Activated B cell treated with CpG ODN at 0.5 μM for 24 hours (primary cell): ENCODE measurements at regions not wholly inside any gene's neighbourhood (a gene's known extent, or its start where the extent isn't known, plus 50 kb on each side); places are given as distances from the start of the nearest gene placed in this dataset.

ENCODE experiments used
- ATAC-seq: fragments of 200-7000 bp; cut with Tn5 transposase; one replicate; pipeline ENCODE4 v1.10.0; 2021; ENCODE audit warnings: low read depth, mild to moderate bottlenecking, moderate library complexity
- CTCF ChIA-PET: fragments of 350-600 bp; sonication (Branson Sonifier 250); formaldehyde crosslinking; loops from one replicate; lab custom pipeline; 2021; ENCODE audit warnings: antibody characterized with exemption; lab: Charles Lee
- POLR2A ChIA-PET: fragments of 350-600 bp; sonication (Branson Sonifier 250); formaldehyde crosslinking; loops from one replicate; lab custom pipeline; 2021; ENCODE audit warnings: antibody characterized with exemption; lab: Charles Lee
- DNase-seq: peaks from one replicate; pipeline ENCODE4 v3.0.0; 2022
- H3K27ac Mint-ChIP-seq: one replicate; pipeline ENCODE4 v1.8.0; 2020; ENCODE audit warnings: mixed read lengths
- H3K27me3 Mint-ChIP-seq: one replicate; pipeline ENCODE4 v1.8.0; 2021; ENCODE audit warnings: mixed read lengths
- H3K36me3 Mint-ChIP-seq: one replicate; pipeline ENCODE4 v1.8.0; 2021; ENCODE audit warnings: low read depth, mixed read lengths
- H3K4me1 Mint-ChIP-seq: one replicate; pipeline ENCODE4 v1.8.0; 2021; ENCODE audit warnings: mixed read lengths
- H3K4me3 Mint-ChIP-seq: one replicate; pipeline ENCODE4 v1.8.0; 2020; ENCODE audit warnings: mild to moderate bottlenecking, mixed read lengths
- H3K9me3 Mint-ChIP-seq: one replicate; pipeline ENCODE4 v1.8.0; 2020; ENCODE audit warnings: mixed read lengths
- intact Hi-C: fragments of 100-400 bp; cut with micrococcal nuclease; formaldehyde crosslinking; loops from one replicate; pipeline ENCODE4 v1.15.1; 2024
- TF ChIP-seq, protein P1 (sequence below): fragments of 200-600 bp; IDR thresholded peaks from one replicate; pipeline ENCODE4 v1.8.0; 2022; ENCODE audit warnings: antibody characterized with exemption, mild to moderate bottlenecking

DNA sequence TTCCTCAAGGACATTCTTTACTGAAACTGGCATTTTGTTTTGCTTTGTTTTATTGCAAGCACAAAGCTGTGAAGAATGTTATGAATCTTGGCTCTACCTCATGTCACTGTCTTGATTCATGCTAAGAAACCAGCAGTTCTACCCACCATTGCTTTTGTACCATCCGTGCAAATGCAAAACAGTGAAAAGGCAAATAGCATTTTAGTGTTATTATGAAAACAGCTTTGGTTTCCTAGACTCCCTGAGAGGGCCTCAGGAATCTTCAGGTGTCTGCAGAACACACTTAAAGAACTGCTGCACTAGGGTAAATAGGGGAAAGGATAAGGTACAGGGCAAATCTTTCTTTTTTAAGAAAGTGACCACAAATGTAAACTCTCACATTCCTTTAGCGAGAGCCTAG is 318.9 kb downstream of the AHR start:
- Mint-ChIP-seq H3K36me3 (no peaks in the 10 kb centered on the region), H3K9me3 (peaks cover 2% of the 10 kb centered on the region), H3K27ac (no peak overlapping the region), H3K4me1 (no peaks in the 10 kb centered on the region), H3K27me3 (no peaks in the 10 kb centered on the region), H3K4me3 (no peak overlapping the region)
- intact Hi-C loops: no loop called here
- TF ChIP-seq, protein P1, sequence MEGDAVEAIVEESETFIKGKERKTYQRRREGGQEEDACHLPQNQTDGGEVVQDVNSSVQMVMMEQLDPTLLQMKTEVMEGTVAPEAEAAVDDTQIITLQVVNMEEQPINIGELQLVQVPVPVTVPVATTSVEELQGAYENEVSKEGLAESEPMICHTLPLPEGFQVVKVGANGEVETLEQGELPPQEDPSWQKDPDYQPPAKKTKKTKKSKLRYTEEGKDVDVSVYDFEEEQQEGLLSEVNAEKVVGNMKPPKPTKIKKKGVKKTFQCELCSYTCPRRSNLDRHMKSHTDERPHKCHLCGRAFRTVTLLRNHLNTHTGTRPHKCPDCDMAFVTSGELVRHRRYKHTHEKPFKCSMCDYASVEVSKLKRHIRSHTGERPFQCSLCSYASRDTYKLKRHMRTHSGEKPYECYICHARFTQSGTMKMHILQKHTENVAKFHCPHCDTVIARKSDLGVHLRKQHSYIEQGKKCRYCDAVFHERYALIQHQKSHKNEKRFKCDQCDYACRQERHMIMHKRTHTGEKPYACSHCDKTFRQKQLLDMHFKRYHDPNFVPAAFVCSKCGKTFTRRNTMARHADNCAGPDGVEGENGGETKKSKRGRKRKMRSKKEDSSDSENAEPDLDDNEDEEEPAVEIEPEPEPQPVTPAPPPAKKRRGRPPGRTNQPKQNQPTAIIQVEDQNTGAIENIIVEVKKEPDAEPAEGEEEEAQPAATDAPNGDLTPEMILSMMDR: no peak
- CTCF ChIA-PET: no interaction called here
- no peak for ATAC-seq
- no peak for DNase-seq
- POLR2A ChIA-PET: no interaction called here

DNA sequence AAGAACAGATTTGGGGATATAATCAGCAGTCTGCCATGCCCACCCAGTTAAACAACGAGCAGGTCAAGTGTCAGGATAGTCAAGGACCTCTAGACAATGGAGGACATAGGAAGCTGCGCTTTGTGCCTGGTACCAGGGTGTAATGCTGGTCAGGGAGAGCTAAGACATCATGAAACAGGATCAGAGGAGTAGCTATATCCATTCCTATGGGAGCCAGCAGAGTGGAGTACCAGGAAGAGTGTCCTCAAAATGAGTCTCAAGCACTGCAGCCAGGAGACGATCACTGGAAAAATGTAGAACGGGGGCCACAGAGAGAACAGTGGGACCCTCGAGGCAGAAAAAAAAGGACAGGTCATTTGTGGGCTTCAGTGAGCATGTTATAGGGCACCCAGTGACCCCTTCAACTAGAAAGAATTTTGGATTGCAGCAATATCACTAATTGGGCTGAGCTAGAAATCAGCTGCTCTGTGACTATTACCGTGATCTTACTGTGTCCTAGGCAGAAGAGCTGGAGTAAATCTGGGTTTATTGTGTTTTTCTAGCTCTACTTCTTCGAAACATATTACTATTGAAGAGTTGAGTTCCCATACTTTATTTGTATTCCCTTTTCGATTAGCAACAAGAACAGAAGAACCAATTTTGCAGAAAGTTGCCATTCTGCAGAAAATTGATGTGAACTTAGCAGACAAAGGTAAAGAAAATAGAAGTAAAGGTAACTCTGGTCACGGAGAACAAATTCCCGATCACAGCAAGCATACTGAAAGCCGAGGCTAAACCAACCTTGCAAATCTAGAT is 319.6 kb downstream of the AHR start:
- peaks cover 2% of the 10 kb centered on the region for H3K9me3 Mint-ChIP-seq
- TF ChIP-seq, protein P1: no peak
- H3K27ac Mint-ChIP-seq: no peak overlapping the region
- ATAC-seq (no peak), DNase-seq (no peak)
- CTCF ChIA-PET: no interaction called here
- POLR2A ChIA-PET: no interaction called here
- no peaks in the 10 kb centered on the region for H3K27me3 Mint-ChIP-seq
- H3K36me3 Mint-ChIP-seq: no peaks in the 10 kb centered on the region
- no peaks in the 10 kb centered on the region for H3K4me1 Mint-ChIP-seq
- no peak overlapping the region for H3K4me3 Mint-ChIP-seq
- intact Hi-C loops: no loop called here

DNA sequence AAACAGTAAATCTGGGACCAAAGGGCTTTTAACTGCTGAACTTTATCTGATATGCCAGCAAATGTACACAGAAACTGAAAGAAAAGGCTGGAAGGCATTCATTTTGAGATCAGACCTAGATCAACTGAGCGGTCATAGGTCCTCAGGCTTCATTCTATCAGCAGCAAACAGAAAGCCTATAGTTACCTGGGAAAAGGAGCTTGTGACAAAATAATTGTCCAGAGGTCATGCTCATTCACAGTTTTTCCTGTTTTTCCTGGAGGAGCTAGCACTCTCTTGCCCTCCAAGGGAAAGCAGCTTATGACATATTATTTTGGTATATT is 320.2 kb downstream of the AHR start:
- no peak for ATAC-seq
- peaks cover 2% of the 10 kb centered on the region for H3K9me3 Mint-ChIP-seq
- TF ChIP-seq, protein P1: no peak
- H3K36me3 Mint-ChIP-seq: no peaks in the 10 kb centered on the region
- CTCF ChIA-PET: no interaction called here
- intact Hi-C loops: no loop called here
- DNase-seq: no peak
- H3K27me3 Mint-ChIP-seq: no peaks in the 10 kb centered on the region
- no peak overlapping the region for H3K4me3 Mint-ChIP-seq
- no peak overlapping the region for H3K27ac Mint-ChIP-seq
- no peaks in the 10 kb centered on the region for H3K4me1 Mint-ChIP-seq
- POLR2A ChIA-PET: no interaction called here

DNA sequence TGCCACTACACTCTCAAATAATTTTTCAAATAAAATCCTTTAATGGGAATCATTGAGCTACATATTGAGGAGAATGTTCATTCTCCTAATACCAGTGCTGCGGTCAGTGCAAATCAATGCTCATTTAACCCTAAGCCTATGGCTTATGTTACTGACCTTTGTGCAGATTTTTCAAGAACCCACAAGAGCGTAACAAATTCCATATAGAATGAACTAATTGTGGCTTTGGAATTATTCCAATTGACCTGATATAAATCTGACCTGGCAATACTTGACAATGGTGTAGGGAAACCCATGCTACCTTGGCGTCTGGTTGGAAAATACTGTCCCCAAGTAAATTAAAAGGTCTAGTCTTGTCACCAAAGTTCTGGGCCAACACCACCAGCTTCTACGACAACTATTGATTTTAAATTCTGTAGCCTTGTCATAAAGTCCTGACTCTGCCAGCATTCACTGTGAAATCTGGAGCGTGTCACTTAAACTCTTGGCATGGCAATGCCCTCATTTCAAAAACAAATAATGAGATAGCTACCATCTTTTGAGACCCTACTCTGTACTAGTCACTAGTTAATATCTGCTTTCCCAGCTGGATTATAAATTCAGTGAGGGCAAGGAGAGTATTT is 320.9 kb downstream of the AHR start:
- no peaks in the 10 kb centered on the region for H3K27me3 Mint-ChIP-seq
- no peaks in the 10 kb centered on the region for H3K4me1 Mint-ChIP-seq
- no peak overlapping the region for H3K27ac Mint-ChIP-seq
- POLR2A ChIA-PET: no interaction called here
- ATAC-seq: no peak
- CTCF ChIA-PET: no interaction called here
- intact Hi-C loops: no loop called here
- no peak overlapping the region for H3K4me3 Mint-ChIP-seq
- H3K9me3 Mint-ChIP-seq: no peaks in the 10 kb centered on the region
- TF ChIP-seq, protein P1: no peak
- H3K36me3 Mint-ChIP-seq: no peaks in the 10 kb centered on the region
- no peak for DNase-seq

DNA sequence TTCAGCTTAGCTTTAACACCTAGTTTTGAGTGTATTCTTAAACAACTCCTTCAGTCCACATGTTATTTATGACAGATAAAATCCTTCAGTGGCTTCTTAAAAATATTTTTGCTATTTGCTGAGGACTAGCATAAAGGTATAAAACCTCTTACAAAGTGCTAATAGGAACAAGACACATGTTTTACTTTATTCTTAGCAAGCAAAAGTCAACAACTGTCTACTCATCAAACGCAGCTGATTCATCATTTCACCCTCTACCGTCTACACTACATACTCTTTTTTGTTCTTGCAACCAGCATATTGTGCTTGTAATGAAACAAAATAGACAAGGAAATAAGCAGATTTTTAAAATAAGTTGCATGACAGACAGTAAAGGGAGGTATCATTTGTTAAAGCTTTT is 319.7 kb downstream of the SNX13 start:
- Mint-ChIP-seq H3K4me1 (no peaks in the 10 kb centered on the region), H3K36me3 (no peaks in the 10 kb centered on the region), H3K27ac (no peak overlapping the region), H3K27me3 (no peaks in the 10 kb centered on the region), H3K9me3 (no peaks in the 10 kb centered on the region), H3K4me3 (no peak overlapping the region)
- no peak for DNase-seq
- ChIA-PET CTCF (no interaction called here), POLR2A (no interaction called here)
- intact Hi-C loops: no loop called here
- no peak for ATAC-seq
- TF ChIP-seq, protein P1: no peak
